22Rv1 (cell line): ENCODE measurements at regions not wholly inside any gene's neighbourhood (a gene's known extent, or its start where the extent isn't known, plus 50 kb on each side); places are given as distances from the start of the nearest gene placed in this dataset.

Experiments used
- CTCF ChIP-seq: fragments of 450-650 bp; IDR thresholded peaks from 2 replicates; pipeline ENCODE4 v1.5.1; 2017; ENCODE audit warnings: mild to moderate bottlenecking
- ZFX ChIP-seq: fragments of 450-650 bp; IDR thresholded peaks from 2 replicates; pipeline ENCODE4 v1.6.1; 2017; ENCODE audit warnings: antibody characterized with exemption, borderline replicate concordance

GRCh38 chr3:81909796-81910195 lies 148.4 kb upstream of the GBE1 start:
- TF ChIP-seq CTCF (no peak), ZFX (no peak)
